Testis (tissue), 2 donors: ENCODE measurements at regions not wholly inside any gene's neighbourhood (a gene's known extent, or its start where the extent isn't known, plus 50 kb on each side); places are given as distances from the start of the nearest gene placed in this dataset.

Experiments
- POLR2A ChIP-seq: fragments of 450-650 bp; IDR thresholded peaks from one replicate; pipeline ENCODE4 v1.6.1; 2017; ENCODE audit warnings: antibody characterized with exemption, mild to moderate bottlenecking, moderate library complexity
- TF ChIP-seq, protein P1 (sequence below), 3 experiments: fragments of 450-650 bp in 2 of 3; fragments of 200-600 bp in 1 of 3; sonication (generic) in 1 of 3; IDR thresholded peaks; one replicate each; pipeline ENCODE4 v1.5.1; 2016 to 2019; ENCODE audit warnings: antibody characterized with exemption in 3 of 3, mild to moderate bottlenecking in 2 of 3, moderate library complexity in 1 of 3

DNA sequence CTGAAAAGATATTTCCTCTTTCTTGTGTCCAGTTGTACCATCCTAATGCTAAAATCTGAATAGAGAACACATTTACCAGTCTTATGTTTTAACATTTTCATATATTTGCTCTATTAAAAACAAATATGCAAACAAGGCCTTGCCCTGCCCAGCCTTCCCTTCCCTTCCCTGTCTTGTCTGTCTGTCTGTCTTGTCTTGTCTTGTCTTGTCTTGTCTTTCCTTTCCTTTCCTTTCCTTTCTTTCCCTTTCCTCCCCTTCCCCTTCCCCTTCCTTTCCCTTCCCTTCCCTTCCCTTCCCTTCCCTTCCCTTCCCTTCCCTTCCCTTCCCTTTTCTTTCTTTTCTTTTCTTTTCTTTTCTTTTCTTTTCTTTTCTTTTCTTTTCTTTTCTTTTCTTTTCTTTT is 1103.5 kb downstream of the STIM2 start:
- no peak for TF ChIP-seq POLR2A
- TF ChIP-seq, protein P1, sequence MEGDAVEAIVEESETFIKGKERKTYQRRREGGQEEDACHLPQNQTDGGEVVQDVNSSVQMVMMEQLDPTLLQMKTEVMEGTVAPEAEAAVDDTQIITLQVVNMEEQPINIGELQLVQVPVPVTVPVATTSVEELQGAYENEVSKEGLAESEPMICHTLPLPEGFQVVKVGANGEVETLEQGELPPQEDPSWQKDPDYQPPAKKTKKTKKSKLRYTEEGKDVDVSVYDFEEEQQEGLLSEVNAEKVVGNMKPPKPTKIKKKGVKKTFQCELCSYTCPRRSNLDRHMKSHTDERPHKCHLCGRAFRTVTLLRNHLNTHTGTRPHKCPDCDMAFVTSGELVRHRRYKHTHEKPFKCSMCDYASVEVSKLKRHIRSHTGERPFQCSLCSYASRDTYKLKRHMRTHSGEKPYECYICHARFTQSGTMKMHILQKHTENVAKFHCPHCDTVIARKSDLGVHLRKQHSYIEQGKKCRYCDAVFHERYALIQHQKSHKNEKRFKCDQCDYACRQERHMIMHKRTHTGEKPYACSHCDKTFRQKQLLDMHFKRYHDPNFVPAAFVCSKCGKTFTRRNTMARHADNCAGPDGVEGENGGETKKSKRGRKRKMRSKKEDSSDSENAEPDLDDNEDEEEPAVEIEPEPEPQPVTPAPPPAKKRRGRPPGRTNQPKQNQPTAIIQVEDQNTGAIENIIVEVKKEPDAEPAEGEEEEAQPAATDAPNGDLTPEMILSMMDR (IDR thresholded peaks at IDR 0.05), result no peak
